ENCODE measurements at regions not wholly inside any gene's neighbourhood (a gene's known extent, or its start where the extent isn't known, plus 50 kb on each side); places are given as distances from the start of the nearest gene placed in this dataset.

GRCh38 chr2:78546843-78547242, 478.7 kb upstream of the REG3G start:
- TF ChIP-seq CTCF (IDR thresholded peaks at IDR 0.05) = no peak

GRCh38 chr2:78549766-78550165, 475.7 kb upstream of the REG3G start:
- no peak for TF ChIP-seq CTCF (IDR thresholded peaks at IDR 0.05)
- Mint-ChIP-seq H3K4me3 (ENCODE audit: unreplicated experiment) (no peak overlapping the region), H3K9me3 (ENCODE audit: unreplicated experiment) (peaks cover 6% of the 10 kb centered on the region), H3K36me3 (ENCODE audit: unreplicated experiment) (no peaks in the 10 kb centered on the region), H3K4me1 (ENCODE audit: unreplicated experiment) (no peaks in the 10 kb centered on the region), H3K27me3 (ENCODE audit: unreplicated experiment) (no peaks in the 10 kb centered on the region), H3K27ac (ENCODE audit: unreplicated experiment) (no peak overlapping the region)
- DNase-seq (ENCODE audit: extremely low spot score, unreplicated experiment) = no peak

More at GRCh38 chr2:78546843-78547242, 478.7 kb upstream of the REG3G start:
- no peak for DNase-seq (ENCODE audit: extremely low spot score, unreplicated experiment)
- Mint-ChIP-seq H3K9me3 (ENCODE audit: unreplicated experiment) (peaks cover 13% of the 10 kb centered on the region), H3K4me1 (ENCODE audit: unreplicated experiment) (no peaks in the 10 kb centered on the region), H3K36me3 (ENCODE audit: unreplicated experiment) (no peaks in the 10 kb centered on the region), H3K4me3 (ENCODE audit: unreplicated experiment) (no peak overlapping the region), H3K27me3 (ENCODE audit: unreplicated experiment) (no peaks in the 10 kb centered on the region), H3K27ac (ENCODE audit: unreplicated experiment) (no peak overlapping the region)

DNA sequence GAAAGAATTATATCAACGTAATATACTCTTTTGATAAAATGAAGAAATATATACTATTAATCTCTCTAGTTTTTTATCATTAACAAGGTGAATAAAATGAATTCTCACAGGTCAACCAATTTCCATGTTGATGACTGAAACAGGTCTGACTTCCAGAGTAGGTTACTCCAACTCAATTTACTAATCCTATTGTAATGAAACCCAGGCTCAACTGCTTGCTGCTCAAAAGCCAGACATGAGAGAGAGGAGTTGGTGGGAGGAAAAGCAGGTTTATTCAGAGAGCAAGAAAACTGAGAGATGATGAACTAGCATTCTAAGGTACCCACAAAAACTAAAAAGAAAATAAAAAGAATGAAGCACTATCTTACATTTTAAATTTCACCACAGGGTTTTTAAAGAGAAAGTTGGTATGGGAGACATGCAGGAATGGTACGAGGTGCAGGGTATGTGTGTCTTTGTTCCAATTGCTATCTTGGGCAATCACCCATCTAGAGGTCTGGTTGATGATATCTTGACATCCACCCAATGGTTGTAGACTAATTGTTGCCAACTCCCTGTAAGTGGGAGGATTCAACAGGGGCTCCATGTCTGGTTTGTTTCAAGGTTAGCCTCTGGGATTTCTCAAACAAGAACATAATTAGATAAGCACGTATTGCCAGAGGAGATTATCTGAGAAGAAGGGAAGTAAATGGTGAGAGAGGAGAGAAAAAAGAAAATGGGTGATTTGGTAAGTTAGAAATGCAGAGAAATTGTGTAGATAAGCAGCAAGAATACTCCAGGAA, 471.4 kb upstream of the REG3G start:
- H3K27ac Mint-ChIP-seq (ENCODE audit: unreplicated experiment) = no peak overlapping the region
- no peaks in the 10 kb centered on the region for H3K27me3 Mint-ChIP-seq (ENCODE audit: unreplicated experiment)
- no peak for DNase-seq (ENCODE audit: extremely low spot score, unreplicated experiment)
- H3K4me3 Mint-ChIP-seq (ENCODE audit: unreplicated experiment) = no peak overlapping the region
- H3K36me3 Mint-ChIP-seq (ENCODE audit: unreplicated experiment) = no peaks in the 10 kb centered on the region
- no peak for TF ChIP-seq CTCF (IDR thresholded peaks at IDR 0.05)
- H3K9me3 Mint-ChIP-seq (ENCODE audit: unreplicated experiment) = peaks cover 5% of the 10 kb centered on the region
- no peaks in the 10 kb centered on the region for H3K4me1 Mint-ChIP-seq (ENCODE audit: unreplicated experiment)

DNA sequence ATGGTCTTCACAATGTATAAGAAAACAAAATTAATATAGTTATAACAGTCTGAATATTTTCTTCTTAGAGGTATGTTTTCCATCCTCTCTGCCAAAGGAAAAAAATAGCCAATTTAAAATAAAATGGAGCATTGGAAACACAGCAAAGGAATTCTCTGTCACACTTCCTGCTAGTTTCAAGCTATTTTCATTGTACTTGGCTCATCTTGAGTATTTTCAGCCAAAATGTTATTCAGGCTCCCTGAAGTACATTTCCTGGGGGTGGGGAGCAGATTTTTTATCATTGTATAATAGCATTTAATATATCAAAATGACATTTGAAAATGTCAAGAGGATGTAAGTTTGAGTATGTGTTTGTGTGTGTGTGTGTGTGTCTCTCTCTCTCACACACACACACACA, 463.6 kb upstream of the REG3G start:
- TF ChIP-seq CTCF (IDR thresholded peaks at IDR 0.05) = no peak
- no peak for DNase-seq (ENCODE audit: extremely low spot score, unreplicated experiment)
- no peaks in the 10 kb centered on the region for H3K4me1 Mint-ChIP-seq (ENCODE audit: unreplicated experiment)
- no peaks in the 10 kb centered on the region for H3K9me3 Mint-ChIP-seq (ENCODE audit: unreplicated experiment)
- no peaks in the 10 kb centered on the region for H3K27me3 Mint-ChIP-seq (ENCODE audit: unreplicated experiment)
- no peak overlapping the region for H3K4me3 Mint-ChIP-seq (ENCODE audit: unreplicated experiment)
- no peaks in the 10 kb centered on the region for H3K36me3 Mint-ChIP-seq (ENCODE audit: unreplicated experiment)
- no peak overlapping the region for H3K27ac Mint-ChIP-seq (ENCODE audit: unreplicated experiment)

- H3K36me3 Mint-ChIP-seq (ENCODE audit: unreplicated experiment) = no peaks in the 10 kb centered on the region
- no peak for TF ChIP-seq CTCF (IDR thresholded peaks at IDR 0.05)
These were observed 460.8 kb upstream of the REG3G start for GRCh38 chr2:78564666-78565065.

More at GRCh38 chr2:78564666-78565065, 460.8 kb upstream of the REG3G start:
- Mint-ChIP-seq H3K9me3 (ENCODE audit: unreplicated experiment) (no peaks in the 10 kb centered on the region), H3K4me1 (ENCODE audit: unreplicated experiment) (no peaks in the 10 kb centered on the region), H3K27ac (ENCODE audit: unreplicated experiment) (no peak overlapping the region), H3K4me3 (ENCODE audit: unreplicated experiment) (no peak overlapping the region), H3K27me3 (ENCODE audit: unreplicated experiment) (no peaks in the 10 kb centered on the region)
- no peak for DNase-seq (ENCODE audit: extremely low spot score, unreplicated experiment)
